Muscle of leg (tissue), 3 donors: ENCODE measurements at regions not wholly inside any gene's neighbourhood (a gene's known extent, or its start where the extent isn't known, plus 50 kb on each side); places are given as distances from the start of the nearest gene placed in this dataset.
A peak's percentile ranks its signal among the peaks of the same experiment; 100 is the strongest.
"Not testable (repeated sequence)": the region's sequence is repeated elsewhere in the genome, so short reads cannot be mapped to it uniquely, and the experiment has no call there.

Source experiments
- DNase-seq: peaks from one replicate; pipeline ENCODE4 v3.0.0; 2013
- H3K27ac ChIP-seq: one replicate; pipeline ENCODE4 v1.5.1; 2013; ENCODE audit warnings: mild to moderate bottlenecking, low read length, control low read depth
- H3K27me3 ChIP-seq: one replicate; pipeline ENCODE4 v1.6.1; 2013; ENCODE audit warnings: low read length; ENCODE audit not compliant: control insufficient read depth, insufficient read depth
- H3K36me3 ChIP-seq: one replicate; pipeline ENCODE4 v1.6.1; 2013; ENCODE audit warnings: low read length; ENCODE audit not compliant: control insufficient read depth, insufficient read depth
- H3K4me1 ChIP-seq: one replicate; pipeline ENCODE4 v1.6.1; 2013; ENCODE audit warnings: low read length; ENCODE audit not compliant: control insufficient read depth, insufficient read depth
- H3K4me3 ChIP-seq: one replicate; pipeline ENCODE4 v1.5.1; 2013; ENCODE audit warnings: low read length, control low read depth
- H3K9me3 ChIP-seq: replicated peaks from 2 replicates; pipeline ENCODE4 v1.6.1; 2013; ENCODE audit warnings: low read depth, low read length; ENCODE audit not compliant: control insufficient read depth
- WGBS: methylation state at CpG from one replicate; pipeline ENCODE4 v1.1.5; 2013; ENCODE audit warnings: missing lambda C conversion rate; ENCODE audit not compliant: insufficient coverage; 5-methylcytosine and 5-hydroxymethylcytosine counted together

DNA sequence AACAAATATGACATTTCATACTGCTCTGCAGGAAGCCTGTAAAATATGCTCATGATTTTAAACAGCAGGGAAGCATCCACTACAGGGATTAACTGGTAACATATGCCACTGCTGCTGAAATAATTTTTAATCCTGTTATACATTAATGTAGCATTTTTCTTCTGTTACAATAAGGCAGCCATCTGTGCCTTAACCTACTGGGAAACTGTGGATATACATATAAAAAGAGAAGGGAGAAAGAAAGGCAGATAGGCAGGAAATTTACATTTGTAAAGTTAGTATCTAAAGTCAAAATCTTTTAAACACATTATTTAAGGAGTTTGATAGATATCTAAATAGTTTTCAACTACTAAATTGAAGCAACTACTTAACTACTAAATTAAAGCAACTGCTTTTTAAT is 514.6 kb upstream of the KLHL4 start:
- peak; percentile 16 for DNase-seq
- no peaks in the 10 kb centered on the region for H3K9me3 ChIP-seq
- H3K36me3 ChIP-seq: no peaks in the 10 kb centered on the region
- H3K27ac ChIP-seq: no peak overlapping the region
- H3K27me3 ChIP-seq: no peaks in the 10 kb centered on the region
- H3K4me1 ChIP-seq: no peaks in the 10 kb centered on the region
- H3K4me3 ChIP-seq: no peak overlapping the region

DNA sequence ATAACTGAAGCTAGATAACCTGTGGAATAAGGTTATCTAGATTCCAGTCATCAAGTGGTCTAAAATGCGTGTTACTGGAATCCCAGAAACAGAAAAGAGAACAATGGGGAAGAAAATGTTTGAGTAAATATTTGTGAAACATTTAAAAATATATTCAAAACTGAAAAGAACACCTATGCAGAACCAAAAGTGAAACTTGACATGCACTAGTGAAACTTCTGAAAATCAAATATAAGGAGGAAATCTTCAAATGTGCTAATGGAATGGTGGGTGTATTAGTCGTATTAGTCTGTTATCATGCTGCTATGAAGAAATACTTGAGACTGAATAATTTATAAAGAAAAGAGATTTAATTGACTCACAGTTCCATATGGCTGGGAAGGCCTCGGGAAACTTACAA is 512.4 kb upstream of the KLHL4 start:
- WGBS: 57% methylated on average over 1 of the region's 3 CpGs
- no peak for DNase-seq

DNA sequence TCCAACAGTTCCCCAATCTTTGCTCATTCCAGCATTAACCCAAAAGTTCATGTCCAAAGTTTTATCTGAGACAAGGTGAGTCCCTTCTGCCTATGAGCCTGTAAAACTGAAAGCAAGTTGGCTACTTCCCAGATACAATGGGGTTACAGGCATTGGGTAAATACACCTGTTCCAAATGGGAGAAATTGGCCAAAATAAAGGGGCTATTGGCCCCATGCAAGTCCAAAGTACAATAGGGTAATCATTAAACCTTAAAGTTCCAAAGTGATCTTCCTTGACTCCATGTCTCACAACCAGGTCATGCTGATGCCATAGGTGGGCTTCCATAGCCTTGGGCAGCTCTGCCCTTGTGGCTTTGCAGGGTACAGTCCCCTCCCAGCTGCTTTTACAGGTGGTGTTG is 511.7 kb upstream of the KLHL4 start:
- Histone ChIP-seq H3K9me3 (no peaks in the 10 kb centered on the region), H3K27me3 (no peaks in the 10 kb centered on the region), H3K36me3 (no peaks in the 10 kb centered on the region), H3K4me1 (no peaks in the 10 kb centered on the region), H3K27ac (no peak overlapping the region), H3K4me3 (no peak overlapping the region)
- no peak for DNase-seq

More for the DNA sequence above, 512.4 kb upstream of the KLHL4 start:
- Histone ChIP-seq H3K4me1 (no peaks in the 10 kb centered on the region), H3K36me3 (no peaks in the 10 kb centered on the region), H3K9me3 (no peaks in the 10 kb centered on the region), H3K4me3 (no peak overlapping the region), H3K27me3 (no peaks in the 10 kb centered on the region), H3K27ac (no peak overlapping the region)

DNA sequence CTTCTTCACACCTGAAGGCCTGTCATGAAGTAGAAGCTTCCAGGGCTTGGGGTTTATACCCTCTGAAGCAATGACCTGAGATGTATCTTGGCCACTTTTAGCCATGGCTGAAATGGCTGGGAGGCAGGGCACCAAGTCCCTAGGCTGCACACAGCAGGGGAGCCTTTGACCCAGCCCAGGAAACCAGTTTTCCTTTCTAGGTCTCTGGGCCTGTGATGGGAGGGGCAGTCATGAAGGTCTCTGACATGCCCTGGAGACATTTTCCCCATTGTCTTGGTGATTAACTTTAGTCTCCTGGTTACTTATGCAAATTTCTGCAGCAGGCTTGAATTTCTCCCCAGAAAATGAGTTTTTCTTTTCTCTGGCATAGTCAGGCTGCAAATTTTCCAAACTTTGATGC is 511.0 kb upstream of the KLHL4 start:
- H3K4me1 ChIP-seq: no peaks in the 10 kb centered on the region
- no peak overlapping the region for H3K27ac ChIP-seq
- H3K9me3 ChIP-seq: no peaks in the 10 kb centered on the region
- H3K4me3 ChIP-seq: no peak overlapping the region
- no peak for DNase-seq
- no peaks in the 10 kb centered on the region for H3K27me3 ChIP-seq
- H3K36me3 ChIP-seq: no peaks in the 10 kb centered on the region

DNA sequence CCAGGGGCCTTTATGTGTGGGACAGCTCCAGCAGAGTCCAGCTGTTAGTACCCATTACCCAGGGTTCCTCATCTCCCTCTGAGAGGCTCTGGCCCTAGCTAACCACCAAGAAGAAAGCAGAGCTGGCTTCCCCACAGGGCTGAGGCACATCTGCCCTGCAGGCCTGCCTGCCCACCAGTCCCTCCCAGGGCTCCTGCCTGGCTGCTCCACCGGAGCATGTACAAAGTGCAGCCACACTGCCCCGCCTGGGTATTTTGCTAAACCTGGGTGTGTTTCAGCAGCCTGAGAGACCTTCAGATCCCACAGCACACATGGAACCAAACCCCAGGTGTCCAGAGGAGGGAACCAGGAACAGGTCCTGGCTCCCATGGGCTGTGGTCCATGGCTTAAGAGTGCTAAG is 500.4 kb upstream of the KLHL4 start:
- no peaks in the 10 kb centered on the region for H3K27me3 ChIP-seq
- WGBS: 73% methylated on average over 2 of the region's 2 CpGs
- no peaks in the 10 kb centered on the region for H3K9me3 ChIP-seq
- DNase-seq: no peak
- H3K4me3 ChIP-seq: no peak overlapping the region
- no peaks in the 10 kb centered on the region for H3K4me1 ChIP-seq
- H3K27ac ChIP-seq: no peak overlapping the region
- H3K36me3 ChIP-seq: no peaks in the 10 kb centered on the region

DNA sequence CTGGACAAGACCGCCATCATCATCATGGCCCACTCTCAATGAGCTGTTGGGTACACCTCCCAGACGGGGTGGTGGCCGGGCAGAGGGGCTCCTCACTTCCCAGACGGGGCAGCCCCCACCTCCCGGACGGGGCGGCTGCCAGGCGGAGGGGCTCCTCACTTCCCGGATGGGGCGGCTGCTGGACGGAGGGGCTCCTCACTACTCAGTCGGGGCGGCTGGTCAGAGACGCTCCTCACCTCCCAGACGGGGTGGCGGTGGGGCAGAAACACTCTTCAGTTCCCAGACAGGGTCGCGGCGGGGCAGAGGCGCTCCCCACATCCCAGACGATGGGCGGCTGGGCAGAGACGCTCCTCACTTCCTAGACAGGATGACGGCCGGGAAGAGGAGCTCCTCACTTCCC is 484.5 kb upstream of the KLHL4 start:
- H3K36me3 ChIP-seq, H3K4me1 ChIP-seq, H3K27me3 ChIP-seq, H3K9me3 ChIP-seq, H3K27ac ChIP-seq, H3K4me3 ChIP-seq, DNase-seq: not testable (repeated sequence)
- 89% methylated on average over 18 of the region's 25 CpGs for WGBS

DNA sequence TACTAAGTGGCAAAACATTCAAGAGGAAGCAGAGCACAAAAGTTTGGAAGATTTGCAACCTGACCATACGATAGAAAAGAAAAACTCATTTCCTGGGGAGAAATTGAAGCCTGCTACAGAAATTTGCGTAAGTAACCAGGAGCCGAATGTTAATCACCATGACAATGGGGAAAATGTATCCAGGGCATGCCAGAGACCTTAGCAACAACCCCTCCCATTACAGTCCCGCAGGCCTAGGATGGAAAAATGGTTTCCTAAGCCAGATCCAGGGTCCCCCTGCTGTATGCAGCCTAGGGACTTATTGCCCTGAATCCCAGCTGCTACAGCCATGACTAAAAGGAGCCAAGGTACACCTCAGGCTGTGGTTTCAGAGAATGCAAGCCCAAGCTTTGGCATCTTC is 472.2 kb upstream of the KLHL4 start:
- Histone ChIP-seq H3K4me3 (no peak overlapping the region), H3K27ac (no peak overlapping the region), H3K9me3 (no peaks in the 10 kb centered on the region), H3K36me3 (no peaks in the 10 kb centered on the region), H3K27me3 (no peaks in the 10 kb centered on the region), H3K4me1 (no peaks in the 10 kb centered on the region)
- DNase-seq: peak; percentile 30
- 42% methylated on average over 2 of the region's 4 CpGs for WGBS

DNA sequence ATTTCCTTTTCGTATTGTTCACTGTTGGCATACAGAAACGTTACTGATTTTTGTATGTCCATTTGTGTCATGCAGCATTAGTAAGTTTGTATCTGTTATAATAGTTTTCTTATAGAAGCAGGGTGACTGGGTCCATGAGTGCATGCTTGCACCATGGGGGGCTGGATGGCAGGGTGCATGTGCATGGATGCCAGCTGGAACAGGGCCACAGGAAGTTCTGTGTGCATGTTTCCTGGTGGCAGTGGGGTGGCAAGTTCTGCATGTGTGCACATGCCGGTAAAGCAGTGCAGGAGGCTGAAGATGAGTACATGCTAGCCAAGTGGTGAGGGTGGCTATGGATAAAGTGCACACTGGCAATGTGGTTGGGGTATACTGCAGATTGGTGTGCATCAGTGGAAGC is 468.0 kb upstream of the KLHL4 start:
- no peak for DNase-seq
- no peaks in the 10 kb centered on the region for H3K4me1 ChIP-seq
- H3K36me3 ChIP-seq: no peaks in the 10 kb centered on the region
- WGBS: 100% methylated on average over 1 of the region's 3 CpGs
- H3K9me3 ChIP-seq: no peaks in the 10 kb centered on the region
- H3K27me3 ChIP-seq: no peaks in the 10 kb centered on the region
- no peak overlapping the region for H3K27ac ChIP-seq
- H3K4me3 ChIP-seq: no peak overlapping the region

DNA sequence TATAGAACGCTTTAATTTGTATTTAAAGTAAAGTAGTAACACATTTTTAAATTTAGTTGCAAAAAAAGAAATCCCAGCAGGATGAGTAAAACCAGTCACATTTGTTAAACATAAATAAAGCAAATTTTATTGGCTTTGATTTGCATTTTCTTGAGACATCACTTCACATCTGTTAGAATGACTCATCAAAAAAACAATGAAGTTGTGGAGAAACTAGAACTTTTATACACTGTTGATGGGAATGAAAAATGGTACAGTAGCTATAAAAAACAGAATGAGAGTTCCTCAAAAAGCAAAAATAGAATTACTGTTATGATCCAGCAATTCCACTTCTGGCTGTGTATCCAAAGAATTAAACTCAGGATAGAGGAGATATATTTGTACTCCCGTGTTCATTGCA is 454.0 kb upstream of the KLHL4 start:
- WGBS: no CpG with 5 or more reads among the region's 2 CpGs

DNA sequence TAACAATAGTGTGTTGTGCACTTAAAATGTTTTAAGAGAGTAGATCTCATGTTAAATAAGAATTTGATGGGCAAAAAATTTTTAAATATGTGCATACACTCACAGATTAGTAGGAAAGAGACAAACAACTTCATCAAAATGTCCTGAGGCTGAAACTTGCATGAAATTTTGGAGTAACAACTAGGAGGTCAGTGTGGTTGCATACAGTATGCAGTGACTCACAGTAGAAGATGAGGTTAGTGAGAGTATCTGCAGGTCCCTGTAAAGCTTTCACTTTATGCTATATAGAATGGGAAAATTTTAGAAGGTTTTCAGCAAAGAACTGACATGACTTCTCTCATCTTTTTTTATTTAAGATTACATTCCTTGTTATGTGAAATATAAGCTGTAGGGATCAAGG is 453.1 kb upstream of the KLHL4 start:
- H3K27ac ChIP-seq: no peak overlapping the region
- H3K9me3 ChIP-seq: no peaks in the 10 kb centered on the region
- no peak for DNase-seq
- H3K4me3 ChIP-seq: no peak overlapping the region
- H3K4me1 ChIP-seq: no peaks in the 10 kb centered on the region
- H3K36me3 ChIP-seq: no peaks in the 10 kb centered on the region
- H3K27me3 ChIP-seq: no peaks in the 10 kb centered on the region

More for the DNA sequence above, 454.0 kb upstream of the KLHL4 start:
- Histone ChIP-seq H3K9me3 (no peaks in the 10 kb centered on the region), H3K4me1 (no peaks in the 10 kb centered on the region), H3K27ac (no peak overlapping the region), H3K27me3 (no peaks in the 10 kb centered on the region), H3K36me3 (no peaks in the 10 kb centered on the region), H3K4me3 (no peak overlapping the region)
- peak; percentile 74 for DNase-seq

DNA sequence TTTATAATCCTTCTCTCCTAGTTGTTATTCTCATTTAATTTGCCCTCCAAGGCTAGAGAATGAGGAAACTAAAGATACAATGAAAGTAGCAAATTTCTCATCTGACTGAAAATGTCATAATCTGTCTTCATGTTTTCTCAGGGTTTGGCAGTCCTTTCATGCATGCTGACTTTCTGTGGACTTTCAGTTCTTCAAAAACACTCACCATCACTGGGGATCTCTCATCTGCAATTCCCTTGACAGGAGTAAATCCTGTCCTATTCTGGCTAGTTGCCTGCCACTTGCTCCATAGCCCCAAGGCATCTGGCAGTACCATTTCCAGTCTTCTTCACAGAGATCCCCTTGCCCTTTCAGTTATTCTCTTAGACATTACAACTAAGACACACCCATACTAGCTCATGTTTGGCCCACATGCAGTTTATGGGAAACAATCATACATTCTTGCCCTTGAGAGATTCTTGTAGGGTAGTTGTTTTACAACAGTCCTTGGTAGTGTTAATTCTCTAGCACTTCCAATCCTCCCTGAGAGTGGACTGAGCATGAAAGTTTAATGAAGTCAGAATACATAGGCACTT is 449.7 kb upstream of the KLHL4 start:
- H3K27me3 ChIP-seq: no peaks in the 10 kb centered on the region
- DNase-seq: no peak
- H3K4me3 ChIP-seq: no peak overlapping the region
- H3K36me3 ChIP-seq: no peaks in the 10 kb centered on the region
- no peaks in the 10 kb centered on the region for H3K4me1 ChIP-seq
- no peaks in the 10 kb centered on the region for H3K9me3 ChIP-seq
- H3K27ac ChIP-seq: no peak overlapping the region
